ENCODE measurements at regions not wholly inside any gene's neighbourhood (a gene's known extent, or its start where the extent isn't known, plus 50 kb on each side); places are given as distances from the start of the nearest gene placed in this dataset.

DNA sequence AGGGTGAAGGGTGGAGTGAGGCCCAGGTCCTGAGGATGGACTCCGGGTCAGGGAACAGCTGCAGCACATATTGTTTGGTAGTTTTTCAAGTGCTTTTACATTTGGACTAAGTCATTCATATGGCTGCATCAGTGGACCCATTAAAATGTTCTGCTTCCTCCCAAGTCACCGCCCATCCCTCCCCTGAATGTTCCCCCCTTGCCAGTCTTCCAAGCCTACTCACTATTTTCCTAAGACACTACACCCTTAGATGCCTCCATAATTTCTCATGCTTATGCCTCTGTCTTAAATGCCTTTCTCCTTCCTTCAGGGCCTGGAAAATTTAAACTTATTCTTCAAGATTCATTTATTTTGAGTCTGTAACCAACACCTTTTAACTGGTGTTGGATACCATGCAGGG is 86.6 kb upstream of the NR4A3 start (continued):
- TF ChIP-seq, protein P1, sequence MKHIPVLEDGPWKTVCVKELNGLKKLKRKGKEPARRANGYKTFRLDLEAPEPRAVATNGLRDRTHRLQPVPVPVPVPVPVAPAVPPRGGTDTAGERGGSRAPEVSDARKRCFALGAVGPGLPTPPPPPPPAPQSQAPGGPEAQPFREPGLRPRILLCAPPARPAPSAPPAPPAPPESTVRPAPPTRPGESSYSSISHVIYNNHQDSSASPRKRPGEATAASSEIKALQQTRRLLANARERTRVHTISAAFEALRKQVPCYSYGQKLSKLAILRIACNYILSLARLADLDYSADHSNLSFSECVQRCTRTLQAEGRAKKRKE (CRISPR knock-in tag; IDR thresholded peaks at IDR 0.05; ENCODE audit: low read depth), result no peak
- no peak for TF ChIP-seq HOXB5 (CRISPR knock-in tag; IDR thresholded peaks at IDR 0.05)

DNA sequence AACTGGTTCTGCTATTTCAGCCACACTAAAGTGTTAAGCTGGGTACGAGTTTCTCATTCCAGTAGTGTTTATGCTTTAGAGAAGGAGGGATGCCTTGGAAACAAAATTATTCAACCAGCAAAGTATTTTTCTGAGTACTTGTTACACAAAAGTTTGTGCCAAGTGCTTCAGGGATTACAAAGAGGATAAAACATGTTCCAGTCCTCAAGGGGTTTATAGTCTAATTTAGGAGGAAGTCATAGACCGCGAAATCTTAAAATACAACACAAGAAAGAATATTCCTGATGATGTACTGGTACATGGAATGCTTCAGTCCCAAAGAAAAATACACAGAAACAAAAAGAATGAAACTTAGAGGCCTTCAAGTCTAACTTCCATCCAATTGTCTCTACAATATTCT is 85.4 kb upstream of the NR4A3 start:
- no peaks in the 10 kb centered on the region for H3K9me3 ChIP-seq
- CTCF ChIA-PET, result no interaction called here

DNA sequence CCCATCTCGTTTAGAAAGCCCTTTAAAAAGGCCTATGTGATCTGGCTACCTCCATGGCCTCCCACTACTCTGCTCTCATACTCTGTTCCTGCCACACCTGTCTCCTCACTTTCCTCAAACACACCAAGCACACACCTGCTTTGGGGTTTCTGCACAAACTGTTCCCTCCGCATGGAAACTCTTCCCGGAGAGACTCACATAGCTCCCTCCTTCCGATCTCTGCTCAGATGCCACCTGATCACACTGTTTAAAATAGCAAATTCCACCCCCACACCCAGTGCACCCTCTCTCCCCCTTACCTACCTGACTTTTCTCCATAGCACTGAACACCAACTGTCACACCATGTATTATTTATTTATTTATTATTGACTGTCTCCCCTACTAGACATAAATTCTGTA is 84.0 kb upstream of the NR4A3 start:
- no peak overlapping the region for H3K4me2 ChIP-seq
- ChIA-PET POLR2A (no interaction called here), CTCF (interaction anchor here (0.6 kb wide), 1 partner anchor 45 kb away, joined by 5 read pairs; no protein-coding TSS in a partner anchor)
- no peak for TF ChIP-seq CBX8 (IDR thresholded peaks at IDR 0.05)
- TF ChIP-seq FOXS1 (CRISPR knock-in tag; IDR thresholded peaks at IDR 0.05), result no peak
- TF ChIP-seq, protein P1 (CRISPR knock-in tag; IDR thresholded peaks at IDR 0.05; ENCODE audit: low read depth), result no peak
- TF ChIP-seq, protein P2, sequence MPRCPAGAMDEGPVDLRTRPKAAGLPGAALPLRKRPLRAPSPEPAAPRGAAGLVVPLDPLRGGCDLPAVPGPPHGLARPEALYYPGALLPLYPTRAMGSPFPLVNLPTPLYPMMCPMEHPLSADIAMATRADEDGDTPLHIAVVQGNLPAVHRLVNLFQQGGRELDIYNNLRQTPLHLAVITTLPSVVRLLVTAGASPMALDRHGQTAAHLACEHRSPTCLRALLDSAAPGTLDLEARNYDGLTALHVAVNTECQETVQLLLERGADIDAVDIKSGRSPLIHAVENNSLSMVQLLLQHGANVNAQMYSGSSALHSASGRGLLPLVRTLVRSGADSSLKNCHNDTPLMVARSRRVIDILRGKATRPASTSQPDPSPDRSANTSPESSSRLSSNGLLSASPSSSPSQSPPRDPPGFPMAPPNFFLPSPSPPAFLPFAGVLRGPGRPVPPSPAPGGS (IDR thresholded peaks at IDR 0.05), result no peak
- TF ChIP-seq, protein P3, sequence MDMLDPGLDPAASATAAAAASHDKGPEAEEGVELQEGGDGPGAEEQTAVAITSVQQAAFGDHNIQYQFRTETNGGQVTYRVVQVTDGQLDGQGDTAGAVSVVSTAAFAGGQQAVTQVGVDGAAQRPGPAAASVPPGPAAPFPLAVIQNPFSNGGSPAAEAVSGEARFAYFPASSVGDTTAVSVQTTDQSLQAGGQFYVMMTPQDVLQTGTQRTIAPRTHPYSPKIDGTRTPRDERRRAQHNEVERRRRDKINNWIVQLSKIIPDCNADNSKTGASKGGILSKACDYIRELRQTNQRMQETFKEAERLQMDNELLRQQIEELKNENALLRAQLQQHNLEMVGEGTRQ (IDR thresholded peaks at IDR 0.05), result no peak
- TF ChIP-seq POLR2AphosphoS2 (conservative IDR thresholded peaks at IDR 0.05; ENCODE audit: low read length), result no peak
- WGBS (ENCODE audit: missing lambda C conversion rate), result 44% methylated on average over 4 of the region's 4 CpGs
- ATAC-seq (no peak), DNase-seq (ENCODE audit: low read depth in 1 of 2, low spot score in 1 of 2) (no peak), FAIRE-seq (no peak)
- no peaks in the 10 kb centered on the region for H3K9me3 ChIP-seq
- no peak overlapping the region for H3K4me3 ChIP-seq
- H3K27ac ChIP-seq, result no peak overlapping the region
- H3K4me1 ChIP-seq, result no peaks in the 10 kb centered on the region

More for the DNA sequence above, 85.4 kb upstream of the NR4A3 start:
- Histone ChIP-seq H3K4me1 (no peaks in the 10 kb centered on the region), H3K4me2 (no peak overlapping the region), H3K4me3 (no peak overlapping the region), H3K27ac (no peak overlapping the region)
- DNase-seq (ENCODE audit: low read depth in 1 of 2, low spot score in 1 of 2) (no peak), FAIRE-seq (no peak), ATAC-seq (no peak)
- POLR2A ChIA-PET, result no interaction called here
- WGBS (ENCODE audit: missing lambda C conversion rate), result 5% methylated on average over 3 of the region's 3 CpGs
- TF ChIP-seq RCOR1 (IDR thresholded peaks at IDR 0.05; ENCODE audit: low read depth, low read length) (no peak), FOSL2 (IDR thresholded peaks at IDR 0.05) (no peak), FOSL2 (CRISPR knock-in tag; IDR thresholded peaks at IDR 0.05) (no peak), HOXA7 (CRISPR knock-in tag; IDR thresholded peaks at IDR 0.05) (no peak), HOXB5 (CRISPR knock-in tag; IDR thresholded peaks at IDR 0.05) (no peak), GATA3 (IDR thresholded peaks at IDR 0.05; ENCODE audit: borderline replicate concordance) (no peak), ESRRA (IDR thresholded peaks at IDR 0.05; ENCODE audit: borderline replicate concordance, low read length) (no peak), JUNB (IDR thresholded peaks at IDR 0.05) (no peak), EP300 (IDR thresholded peaks at IDR 0.05) (no peak), CHD4 (IDR thresholded peaks at IDR 0.05; ENCODE audit: borderline replicate concordance) (no peak), TP53 (CRISPR knock-in tag; IDR thresholded peaks at IDR 0.05) (no peak), CEBPB (IDR thresholded peaks at IDR 0.05) (no peak), HOXB13 (CRISPR knock-in tag; IDR thresholded peaks at IDR 0.05; ENCODE audit: low read depth) (no peak), MYC (IDR thresholded peaks at IDR 0.05; ENCODE audit: borderline replicate concordance, low read length) (no peak), JUN (IDR thresholded peaks at IDR 0.05) (no peak), KDM1A (IDR thresholded peaks at IDR 0.05; ENCODE audit: low read depth) (no peak), TFCP2L1 (CRISPR knock-in tag; IDR thresholded peaks at IDR 0.05) (no peak), ZFP36 (IDR thresholded peaks at IDR 0.05; ENCODE audit: borderline replicate concordance, partially characterized antibody) (no peak)
- TF ChIP-seq, protein P1 (CRISPR knock-in tag; IDR thresholded peaks at IDR 0.05; ENCODE audit: low read depth), result no peak
- TF ChIP-seq, protein P3 (IDR thresholded peaks at IDR 0.05), result no peak
